HEK293 (cell line): ENCODE measurements at regions not wholly inside any gene's neighbourhood (a gene's known extent, or its start where the extent isn't known, plus 50 kb on each side); places are given as distances from the start of the nearest gene placed in this dataset.

Experiments
- CTCF ChIA-PET: fragments of 350-600 bp; formaldehyde crosslinking; extraction: SDS; loops from one replicate; lab custom pipeline; 2021; ENCODE audit warnings: antibody characterized with exemption; lab: Yijun Ruan, JAX
- POLR2A ChIA-PET: fragments of 300-600 bp; formaldehyde crosslinking; extraction: SDS; loops from one replicate; lab custom pipeline; 2020; ENCODE audit warnings: antibody characterized with exemption, inconsistent platforms; lab: Yijun Ruan, JAX
- H3K27ac ChIP-seq: fragments of 200-500 bp; sonication (Bioruptor generic); 2 replicates; pipeline ENCODE4 v1.5.1; 2014; ENCODE audit warnings: low read depth, low read length, control low read depth, inconsistent platforms; ENCODE audit errors: extremely low read depth
- H3K36me3 ChIP-seq, 2 experiments: fragments of 200-500 bp in 1 of 2; sonication (Bioruptor generic) in 1 of 2; 1 replicate in 1 of 2; 2 replicates in 1 of 2; pipeline ENCODE4 v1.5.1; 2014 to 2017; ENCODE audit warnings: inconsistent platforms in 2 of 2, low read length in 2 of 2; ENCODE audit not compliant: control insufficient read depth in 2 of 2, insufficient read depth in 1 of 2
- H3K4me1 ChIP-seq: fragments of 200-500 bp; sonication (Bioruptor generic); 2 replicates; pipeline ENCODE4 v1.5.1; 2014; ENCODE audit warnings: mild to moderate bottlenecking, low read length, inconsistent platforms; ENCODE audit not compliant: control insufficient read depth, insufficient read depth
- H3K4me3 ChIP-seq: 2 replicates; pipeline ENCODE4 v1.5.1; 2011; ENCODE audit warnings: low read depth, mild to moderate bottlenecking, control low read depth, low read length, moderate library complexity
- H3K9me3 ChIP-seq: fragments of 200-500 bp; sonication (Bioruptor generic); 2 replicates; pipeline ENCODE4 v1.5.1; 2014; ENCODE audit warnings: low read depth, low read length, inconsistent platforms; ENCODE audit not compliant: control insufficient read depth, insufficient read depth
- BCL6B ChIP-seq: fragments of 450-650 bp; formaldehyde crosslinking; IDR thresholded peaks from 2 replicates; pipeline ENCODE4 v1.5.1; 2017; ENCODE audit warnings: missing biosample characterization, missing genetic modification characterization
- EGR2 ChIP-seq: fragments of 450-650 bp; formaldehyde crosslinking; IDR thresholded peaks from 2 replicates; pipeline ENCODE4 v1.5.1; 2016; ENCODE audit warnings: low read depth, missing biosample characterization, missing genetic modification characterization
- IKZF3 ChIP-seq: fragments of 450-650 bp; IDR thresholded peaks from 2 replicates; pipeline ENCODE4 v1.5.0; 2018; ENCODE audit warnings: missing biosample characterization, mild to moderate bottlenecking, missing genetic modification characterization, moderate library complexity
- RBAK ChIP-seq: fragments of 450-650 bp; formaldehyde crosslinking; IDR thresholded peaks from 2 replicates; pipeline ENCODE4 v1.5.1; 2016; ENCODE audit warnings: missing biosample characterization, missing genetic modification characterization
- SP2 ChIP-seq: fragments of 450-650 bp; formaldehyde crosslinking; IDR thresholded peaks from 2 replicates; pipeline ENCODE4 v1.5.1; 2016; ENCODE audit warnings: missing biosample characterization, missing genetic modification characterization
- ZIC2 ChIP-seq: fragments of 450-650 bp; formaldehyde crosslinking; IDR thresholded peaks from 2 replicates; pipeline ENCODE4 v1.5.1; 2016; ENCODE audit warnings: missing biosample characterization, missing genetic modification characterization
- ZNF133 ChIP-seq: fragments of 450-650 bp; formaldehyde crosslinking; IDR thresholded peaks from 2 replicates; pipeline ENCODE4 v1.5.1; 2016; ENCODE audit warnings: missing biosample characterization, missing genetic modification characterization
- ZNF214 ChIP-seq: fragments of 450-650 bp; formaldehyde crosslinking; IDR thresholded peaks from 2 replicates; pipeline ENCODE4 v1.5.1; 2017; ENCODE audit warnings: missing biosample characterization, mild to moderate bottlenecking, missing genetic modification characterization, borderline replicate concordance
- ZNF341 ChIP-seq: fragments of 450-650 bp; formaldehyde crosslinking; IDR thresholded peaks from 2 replicates; pipeline ENCODE4; 2016; ENCODE audit warnings: low read depth, missing biosample characterization, missing genetic modification characterization
- ZNF473 ChIP-seq: fragments of 450-650 bp; formaldehyde crosslinking; IDR thresholded peaks from 2 replicates; pipeline ENCODE4 v1.5.1; 2017; ENCODE audit warnings: missing biosample characterization, missing genetic modification characterization
- ZNF596 ChIP-seq: fragments of 450-650 bp; IDR thresholded peaks from 2 replicates; pipeline ENCODE4 v1.5.0; 2018; ENCODE audit warnings: missing biosample characterization, mild to moderate bottlenecking, missing genetic modification characterization, moderate library complexity
- ZNF600 ChIP-seq: fragments of 450-650 bp; formaldehyde crosslinking; IDR thresholded peaks from 2 replicates; pipeline ENCODE4 v1.5.1; 2016; ENCODE audit warnings: missing biosample characterization, missing genetic modification characterization
- ZNF701 ChIP-seq: fragments of 450-650 bp; formaldehyde crosslinking; IDR thresholded peaks from 2 replicates; pipeline ENCODE4 v1.5.1; 2016; ENCODE audit warnings: missing biosample characterization, missing genetic modification characterization
- ZNF792 ChIP-seq: fragments of 450-650 bp; formaldehyde crosslinking; IDR thresholded peaks from 2 replicates; pipeline ENCODE4 v1.5.1; 2016; ENCODE audit warnings: missing biosample characterization, missing genetic modification characterization
- TF ChIP-seq, protein P1 (sequence below): fragments of 450-650 bp; formaldehyde crosslinking; IDR thresholded peaks from 2 replicates; pipeline ENCODE4 v1.5.1; 2016; ENCODE audit warnings: missing biosample characterization, missing genetic modification characterization
- TF ChIP-seq, protein P2 (sequence below): fragments of 450-650 bp; formaldehyde crosslinking; IDR thresholded peaks from 2 replicates; pipeline ENCODE4 v1.5.1; 2016; ENCODE audit warnings: missing biosample characterization, missing genetic modification characterization, low read depth
- TF ChIP-seq, protein P3 (sequence below): fragments of 450-650 bp; formaldehyde crosslinking; conservative IDR thresholded peaks from 2 replicates; pipeline ENCODE4 v1.5.1; 2016; ENCODE audit warnings: low read depth, missing biosample characterization, missing genetic modification characterization

GRCh38 chr5:158155067-158155466 lies 296.1 kb upstream of the CLINT1 start:
- TF ChIP-seq ZNF341 (tag by site-specific recombination) (no peak), ZNF133 (tag by site-specific recombination) (no peak), SP2 (tag by site-specific recombination) (no peak), BCL6B (tag by site-specific recombination) (no peak), ZNF214 (no peak), RBAK (no peak), ZNF701 (tag by site-specific recombination) (no peak), IKZF3 (tag by site-specific recombination) (no peak), ZNF596 (tag by site-specific recombination) (no peak), EGR2 (tag by site-specific recombination) (no peak), ZNF600 (no peak), ZIC2 (tag by site-specific recombination) (no peak), ZNF473 (tag by site-specific recombination) (no peak), ZNF792 (tag by site-specific recombination) (no peak)
- TF ChIP-seq, protein P1, sequence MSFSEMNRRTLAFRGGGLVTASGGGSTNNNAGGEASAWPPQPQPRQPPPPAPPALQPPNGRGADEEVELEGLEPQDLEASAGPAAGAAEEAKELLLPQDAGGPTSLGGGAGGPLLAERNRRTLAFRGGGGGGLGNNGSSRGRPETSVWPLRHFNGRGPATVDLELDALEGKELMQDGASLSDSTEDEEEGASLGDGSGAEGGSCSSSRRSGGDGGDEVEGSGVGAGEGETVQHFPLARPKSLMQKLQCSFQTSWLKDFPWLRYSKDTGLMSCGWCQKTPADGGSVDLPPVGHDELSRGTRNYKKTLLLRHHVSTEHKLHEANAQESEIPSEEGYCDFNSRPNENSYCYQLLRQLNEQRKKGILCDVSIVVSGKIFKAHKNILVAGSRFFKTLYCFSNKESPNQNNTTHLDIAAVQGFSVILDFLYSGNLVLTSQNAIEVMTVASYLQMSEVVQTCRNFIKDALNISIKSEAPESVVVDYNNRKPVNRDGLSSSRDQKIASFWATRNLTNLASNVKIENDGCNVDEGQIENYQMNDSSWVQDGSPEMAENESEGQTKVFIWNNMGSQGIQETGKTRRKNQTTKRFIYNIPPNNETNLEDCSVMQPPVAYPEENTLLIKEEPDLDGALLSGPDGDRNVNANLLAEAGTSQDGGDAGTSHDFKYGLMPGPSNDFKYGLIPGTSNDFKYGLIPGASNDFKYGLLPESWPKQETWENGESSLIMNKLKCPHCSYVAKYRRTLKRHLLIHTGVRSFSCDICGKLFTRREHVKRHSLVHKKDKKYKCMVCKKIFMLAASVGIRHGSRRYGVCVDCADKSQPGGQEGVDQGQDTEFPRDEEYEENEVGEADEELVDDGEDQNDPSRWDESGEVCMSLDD, result no peak
- TF ChIP-seq, protein P2, sequence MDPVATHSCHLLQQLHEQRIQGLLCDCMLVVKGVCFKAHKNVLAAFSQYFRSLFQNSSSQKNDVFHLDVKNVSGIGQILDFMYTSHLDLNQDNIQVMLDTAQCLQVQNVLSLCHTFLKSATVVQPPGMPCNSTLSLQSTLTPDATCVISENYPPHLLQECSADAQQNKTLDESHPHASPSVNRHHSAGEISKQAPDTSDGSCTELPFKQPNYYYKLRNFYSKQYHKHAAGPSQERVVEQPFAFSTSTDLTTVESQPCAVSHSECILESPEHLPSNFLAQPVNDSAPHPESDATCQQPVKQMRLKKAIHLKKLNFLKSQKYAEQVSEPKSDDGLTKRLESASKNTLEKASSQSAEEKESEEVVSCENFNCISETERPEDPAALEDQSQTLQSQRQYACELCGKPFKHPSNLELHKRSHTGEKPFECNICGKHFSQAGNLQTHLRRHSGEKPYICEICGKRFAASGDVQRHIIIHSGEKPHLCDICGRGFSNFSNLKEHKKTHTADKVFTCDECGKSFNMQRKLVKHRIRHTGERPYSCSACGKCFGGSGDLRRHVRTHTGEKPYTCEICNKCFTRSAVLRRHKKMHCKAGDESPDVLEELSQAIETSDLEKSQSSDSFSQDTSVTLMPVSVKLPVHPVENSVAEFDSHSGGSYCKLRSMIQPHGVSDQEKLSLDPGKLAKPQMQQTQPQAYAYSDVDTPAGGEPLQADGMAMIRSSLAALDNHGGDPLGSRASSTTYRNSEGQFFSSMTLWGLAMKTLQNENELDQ, result no peak
- TF ChIP-seq, protein P3, sequence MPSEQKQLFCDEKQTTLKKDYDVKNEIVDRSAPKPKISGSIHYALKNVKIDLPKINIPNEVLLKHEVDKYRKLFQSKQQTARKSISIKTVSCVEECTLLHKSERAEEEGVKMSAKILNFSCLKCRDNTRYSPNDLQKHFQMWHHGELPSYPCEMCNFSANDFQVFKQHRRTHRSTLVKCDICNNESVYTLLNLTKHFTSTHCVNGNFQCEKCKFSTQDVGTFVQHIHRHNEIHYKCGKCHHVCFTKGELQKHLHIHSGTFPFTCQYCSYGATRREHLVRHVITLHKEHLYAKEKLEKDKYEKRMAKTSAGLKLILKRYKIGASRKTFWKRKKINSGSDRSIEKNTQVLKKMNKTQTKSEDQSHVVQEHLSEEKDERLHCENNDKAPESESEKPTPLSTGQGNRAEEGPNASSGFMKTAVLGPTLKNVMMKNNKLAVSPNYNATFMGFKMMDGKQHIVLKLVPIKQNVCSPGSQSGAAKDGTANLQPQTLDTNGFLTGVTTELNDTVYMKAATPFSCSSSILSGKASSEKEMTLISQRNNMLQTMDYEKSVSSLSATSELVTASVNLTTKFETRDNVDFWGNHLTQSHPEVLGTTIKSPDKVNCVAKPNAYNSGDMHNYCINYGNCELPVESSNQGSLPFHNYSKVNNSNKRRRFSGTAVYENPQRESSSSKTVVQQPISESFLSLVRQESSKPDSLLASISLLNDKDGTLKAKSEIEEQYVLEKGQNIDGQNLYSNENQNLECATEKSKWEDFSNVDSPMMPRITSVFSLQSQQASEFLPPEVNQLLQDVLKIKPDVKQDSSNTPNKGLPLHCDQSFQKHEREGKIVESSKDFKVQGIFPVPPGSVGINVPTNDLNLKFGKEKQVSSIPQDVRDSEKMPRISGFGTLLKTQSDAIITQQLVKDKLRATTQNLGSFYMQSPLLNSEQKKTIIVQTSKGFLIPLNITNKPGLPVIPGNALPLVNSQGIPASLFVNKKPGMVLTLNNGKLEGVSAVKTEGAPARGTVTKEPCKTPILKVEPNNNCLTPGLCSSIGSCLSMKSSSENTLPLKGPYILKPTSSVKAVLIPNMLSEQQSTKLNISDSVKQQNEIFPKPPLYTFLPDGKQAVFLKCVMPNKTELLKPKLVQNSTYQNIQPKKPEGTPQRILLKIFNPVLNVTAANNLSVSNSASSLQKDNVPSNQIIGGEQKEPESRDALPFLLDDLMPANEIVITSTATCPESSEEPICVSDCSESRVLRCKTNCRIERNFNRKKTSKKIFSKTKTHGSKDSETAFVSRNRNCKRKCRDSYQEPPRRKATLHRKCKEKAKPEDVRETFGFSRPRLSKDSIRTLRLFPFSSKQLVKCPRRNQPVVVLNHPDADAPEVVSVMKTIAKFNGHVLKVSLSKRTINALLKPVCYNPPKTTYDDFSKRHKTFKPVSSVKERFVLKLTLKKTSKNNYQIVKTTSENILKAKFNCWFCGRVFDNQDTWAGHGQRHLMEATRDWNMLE (tag by site-specific recombination), result no peak
- TF ChIP-seq, all 188 proteins: peak for 0
- Histone ChIP-seq H3K9me3 (no peaks in the 10 kb centered on the region), H3K4me1 (no peaks in the 10 kb centered on the region), H3K27ac (no peak overlapping the region), H3K4me3 (no peak overlapping the region), H3K36me3 (no peaks in the 10 kb centered on the region)
- CTCF ChIA-PET, result interaction anchor here (0.8 to 1.6 kb wide), 2 partner anchors 15 to 80 kb away, joined by 3 to 4 read pairs; no protein-coding TSS in a partner anchor
- POLR2A ChIA-PET, result no interaction called here
